SH-SY5Y (cell line): ENCODE measurements at regions not wholly inside any gene's neighbourhood (a gene's known extent, or its start where the extent isn't known, plus 50 kb on each side); places are given as distances from the start of the nearest gene placed in this dataset.

Experiments
- GATA2 ChIP-seq: IDR thresholded peaks from 2 replicates; pipeline ENCODE4 v1.6.1; 2011; ENCODE audit warnings: mild to moderate bottlenecking, low read depth, low read length
- GATA3 ChIP-seq: IDR thresholded peaks from 2 replicates; pipeline ENCODE4 v1.6.1; 2011; ENCODE audit warnings: low read depth, mild to moderate bottlenecking, low read length, moderate library complexity

DNA sequence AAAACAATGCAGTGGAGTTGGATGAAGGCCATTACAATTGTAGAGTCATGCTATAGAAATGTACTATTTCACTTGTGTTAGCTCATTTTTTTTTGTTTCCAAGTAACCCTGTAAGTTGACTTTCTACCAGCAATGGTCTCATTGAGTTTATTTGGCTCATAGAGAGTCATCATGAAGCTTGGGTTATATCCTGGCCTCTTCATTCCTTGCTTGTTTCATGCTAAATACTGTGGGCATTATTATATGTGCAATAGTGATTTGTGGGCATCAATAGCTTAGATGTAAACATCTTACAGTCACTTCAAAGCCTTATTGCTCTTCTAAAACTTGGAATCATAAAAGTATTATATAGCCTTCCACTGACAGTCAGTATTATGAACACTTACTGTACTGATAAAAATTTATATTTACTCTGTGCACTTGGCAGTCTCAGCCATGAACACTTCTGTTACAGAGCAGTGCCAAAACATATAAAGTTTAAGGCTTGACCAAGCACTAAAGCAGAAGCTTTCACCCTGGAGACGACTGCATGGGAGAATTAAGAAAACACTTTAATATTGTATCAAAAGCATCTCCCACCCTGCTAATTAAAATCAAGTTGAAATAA, 751.2 kb downstream of the SATB2 start:
- TF ChIP-seq GATA3 (no peak), GATA2 (no peak)

DNA sequence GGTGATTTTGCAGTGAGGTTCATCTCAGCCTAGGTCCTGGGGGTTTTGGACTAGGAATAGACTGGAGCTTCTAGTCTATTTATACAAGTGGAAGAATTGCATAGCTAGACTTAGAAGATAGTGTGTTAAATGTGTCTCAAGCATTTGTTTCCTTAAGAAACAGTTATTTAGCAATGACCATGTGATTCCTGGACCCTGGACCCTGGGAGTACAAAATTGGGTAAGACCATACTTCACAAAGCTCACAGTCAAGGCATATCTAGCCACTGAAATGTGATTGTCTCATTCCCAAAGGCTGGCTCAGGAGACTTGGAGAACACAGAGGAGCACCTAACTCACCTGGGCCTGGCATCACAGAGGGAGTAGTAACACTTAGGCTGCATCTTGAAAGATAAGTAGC, 754.5 kb downstream of the SATB2 start:
- no peak for TF ChIP-seq GATA3
- no peak for TF ChIP-seq GATA2

DNA sequence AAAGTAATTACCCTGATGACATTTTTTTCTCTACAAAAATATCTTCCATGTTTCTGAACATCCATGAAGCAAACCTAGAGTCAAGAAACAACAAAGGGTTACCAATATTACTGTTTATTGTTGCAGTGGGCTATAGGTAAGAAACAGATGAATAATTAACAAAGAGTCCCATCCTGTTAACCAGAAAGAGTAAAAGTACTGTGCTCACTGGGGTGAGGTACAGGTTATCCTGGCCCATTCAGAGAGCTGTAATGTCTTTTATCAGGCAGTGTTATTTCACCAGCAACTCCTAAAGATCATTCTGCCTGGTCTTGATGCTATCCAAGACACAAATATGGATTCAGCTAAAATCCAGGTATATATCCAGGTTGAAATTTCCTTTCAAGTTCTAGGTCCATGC, 754.9 kb downstream of the SATB2 start:
- TF ChIP-seq GATA3 (no peak), GATA2 (no peak)

DNA sequence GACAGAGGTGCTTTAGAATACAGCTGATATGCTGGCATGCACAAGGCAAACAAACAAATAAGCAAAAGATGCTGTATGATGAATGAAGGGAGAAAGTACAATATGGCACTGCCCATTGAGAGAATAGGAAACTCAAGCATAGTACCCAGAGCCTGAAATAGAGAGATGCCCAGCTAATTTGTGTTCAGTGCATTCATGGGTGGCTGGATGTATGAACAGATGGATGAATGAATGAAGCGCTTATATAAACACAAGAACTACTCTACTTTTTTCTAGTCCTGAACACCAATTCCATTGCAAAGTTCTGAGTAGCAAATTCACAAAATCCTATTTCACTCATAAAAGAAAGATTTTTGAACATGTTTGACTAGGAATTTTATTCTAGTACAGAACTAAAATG, 756.3 kb downstream of the SATB2 start:
- no peak for TF ChIP-seq GATA3
- no peak for TF ChIP-seq GATA2

DNA sequence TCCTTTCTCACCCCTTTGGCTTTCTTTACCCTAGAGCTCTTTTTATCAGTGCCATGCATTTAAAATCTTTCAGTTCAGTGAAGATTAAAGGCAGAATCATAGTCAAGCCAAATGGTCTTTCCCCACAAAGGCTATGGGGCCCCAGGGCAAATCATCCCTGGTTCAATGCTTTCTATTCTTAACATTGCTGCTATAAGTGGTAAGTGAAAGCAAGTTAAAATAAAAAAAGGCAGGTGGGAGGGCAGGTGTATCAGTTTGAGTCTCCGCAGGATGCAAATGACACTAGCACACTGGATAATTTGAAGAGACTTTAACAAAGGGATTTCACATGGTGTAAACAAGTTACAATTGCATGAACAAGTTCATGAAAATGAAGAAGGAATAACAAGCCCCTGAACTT, 757.4 kb downstream of the SATB2 start:
- TF ChIP-seq GATA3 (no peak), GATA2 (no peak)

DNA sequence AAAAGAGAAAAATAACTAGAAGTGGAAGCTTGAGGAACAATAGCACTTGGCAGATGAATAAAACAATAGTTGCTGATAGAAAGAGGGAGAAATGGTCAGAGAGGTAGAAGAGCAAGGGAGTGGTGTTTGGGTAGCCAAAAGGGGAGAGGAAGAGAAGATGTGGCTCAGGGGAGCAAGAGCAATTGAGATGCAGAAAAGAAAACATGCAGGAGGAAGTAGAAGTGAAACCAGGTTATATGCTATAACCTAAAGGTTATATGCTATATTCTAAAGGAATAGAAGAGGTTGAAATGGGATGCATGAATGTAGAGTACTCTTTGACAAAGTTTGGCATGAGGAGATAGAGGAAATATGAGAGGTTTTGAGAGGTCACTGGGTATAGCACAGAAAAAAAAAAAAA, 759.5 kb downstream of the SATB2 start:
- no peak for TF ChIP-seq GATA2
- no peak for TF ChIP-seq GATA3

DNA sequence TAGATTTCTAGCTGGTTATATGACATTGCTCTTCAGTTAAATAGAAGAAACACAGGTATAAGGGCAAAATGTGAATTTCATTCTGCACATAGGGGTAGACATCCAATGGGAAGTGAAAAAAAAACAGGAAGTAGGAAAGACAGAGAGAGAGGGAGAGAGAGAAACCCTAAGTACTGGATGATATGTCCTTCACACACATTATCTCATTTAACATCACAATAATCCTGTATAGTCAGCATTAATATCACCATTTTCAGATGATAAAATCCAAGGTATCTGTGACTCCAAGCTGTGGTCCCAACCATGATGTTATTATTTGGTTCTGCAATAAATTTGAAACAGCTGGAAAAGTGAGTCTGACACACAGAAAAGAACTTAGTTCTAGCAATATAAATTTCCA, 759.9 kb downstream of the SATB2 start:
- TF ChIP-seq GATA2 (no peak), GATA3 (no peak)

DNA sequence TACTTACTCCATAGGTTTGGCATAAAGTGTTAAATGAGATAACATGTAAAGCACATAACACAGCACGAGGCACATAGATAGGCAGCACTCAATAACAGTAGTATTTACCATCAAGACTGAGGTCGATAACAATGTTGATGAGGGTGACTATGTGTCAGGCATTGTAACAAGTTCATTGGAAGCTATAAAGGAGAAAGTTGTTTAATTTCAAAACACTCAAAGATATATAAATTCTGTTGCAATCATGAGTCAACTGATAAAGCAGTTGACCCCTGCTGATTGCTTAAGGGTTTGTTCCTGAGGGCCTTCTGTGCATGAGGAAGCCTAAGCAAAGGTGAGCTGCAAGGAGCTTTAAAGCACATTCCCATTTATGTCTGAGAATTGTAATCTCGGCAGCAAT, 760.5 kb downstream of the SATB2 start:
- TF ChIP-seq GATA3: no peak
- TF ChIP-seq GATA2: no peak

DNA sequence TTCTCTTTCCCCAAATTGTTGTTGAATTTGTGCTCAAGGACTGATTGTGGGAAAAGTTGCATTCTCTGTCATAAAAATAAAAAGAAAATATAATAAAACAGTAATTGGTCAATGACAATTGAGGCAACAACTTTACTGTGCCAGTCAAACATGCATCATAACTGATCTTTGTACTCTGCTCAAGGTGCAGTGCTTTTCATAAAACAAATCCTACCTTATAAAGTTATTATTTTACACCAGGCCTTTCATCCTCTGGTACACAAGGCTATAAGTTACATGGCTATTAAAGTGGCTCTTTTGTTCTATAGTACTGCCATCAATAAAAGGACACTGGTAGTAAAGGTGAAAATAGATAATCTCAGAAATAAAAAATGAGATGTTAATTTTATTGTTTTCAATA, 761.9 kb downstream of the SATB2 start:
- TF ChIP-seq GATA2 (no peak), GATA3 (no peak)

DNA sequence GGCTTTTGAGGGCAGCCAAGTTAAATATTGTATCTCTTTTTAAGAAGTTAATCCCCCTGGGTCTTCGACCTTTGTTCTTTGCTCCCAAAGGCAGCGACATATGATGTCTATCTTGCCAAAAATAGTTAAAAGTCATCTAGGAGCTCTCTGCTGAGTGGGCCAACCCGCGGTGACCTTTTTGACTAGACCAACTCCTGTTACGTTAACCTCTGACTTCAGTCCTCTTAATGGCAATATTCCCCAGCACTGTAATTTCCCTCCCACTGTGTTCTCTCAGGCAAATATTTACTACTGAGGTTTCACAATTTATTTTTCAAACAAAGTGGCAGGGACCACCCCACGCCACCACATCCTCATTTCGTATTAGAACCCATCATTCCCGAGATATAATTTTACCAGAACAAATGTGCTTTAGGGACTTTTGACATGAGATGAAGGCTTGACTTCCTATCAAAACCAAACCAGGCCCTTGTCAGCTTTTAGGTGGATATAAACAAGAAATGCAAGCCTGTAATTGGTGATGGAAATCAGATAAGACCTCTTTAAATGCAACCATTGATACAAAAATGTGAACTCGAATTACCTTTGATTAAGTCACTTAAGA, 764.7 kb downstream of the SATB2 start:
- no peak for TF ChIP-seq GATA2
- no peak for TF ChIP-seq GATA3

DNA sequence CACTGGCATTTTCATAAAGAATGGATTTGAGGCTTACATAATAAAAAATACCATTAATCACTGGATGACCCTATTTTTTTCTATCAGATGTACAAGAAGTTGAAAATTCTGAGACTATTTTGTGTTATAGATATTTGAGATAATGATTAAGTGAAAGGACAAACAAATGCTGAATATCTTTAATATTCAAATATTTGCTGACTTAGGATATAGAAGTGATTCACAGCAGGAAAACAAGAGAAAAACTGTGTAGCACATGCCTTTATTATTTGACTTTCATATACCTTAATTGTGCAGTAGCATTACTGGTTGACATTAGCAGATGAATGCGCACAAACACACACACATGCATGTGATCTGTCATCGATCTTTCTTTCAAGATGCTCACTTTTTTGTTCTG, 766.5 kb downstream of the SATB2 start:
- TF ChIP-seq GATA2: no peak
- no peak for TF ChIP-seq GATA3

DNA sequence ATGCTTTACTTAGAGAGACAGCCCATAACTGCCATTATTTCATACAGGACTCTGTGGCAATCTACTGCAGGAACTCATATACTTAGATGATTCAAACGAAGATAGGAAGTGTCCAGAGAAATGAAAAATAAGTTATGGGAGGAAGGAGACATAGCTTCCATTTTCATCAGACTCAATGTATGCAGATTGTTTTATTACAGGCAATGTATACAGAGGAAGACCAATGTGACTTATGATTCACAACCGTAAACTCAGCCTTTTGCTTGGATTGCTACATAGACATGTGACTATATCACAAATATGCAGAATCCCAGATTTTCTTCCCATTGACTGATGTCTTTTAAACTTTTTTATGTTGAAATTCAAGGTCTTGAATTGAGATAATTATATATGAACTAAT, 793.4 kb downstream of the SATB2 start:
- TF ChIP-seq GATA3: no peak
- no peak for TF ChIP-seq GATA2

DNA sequence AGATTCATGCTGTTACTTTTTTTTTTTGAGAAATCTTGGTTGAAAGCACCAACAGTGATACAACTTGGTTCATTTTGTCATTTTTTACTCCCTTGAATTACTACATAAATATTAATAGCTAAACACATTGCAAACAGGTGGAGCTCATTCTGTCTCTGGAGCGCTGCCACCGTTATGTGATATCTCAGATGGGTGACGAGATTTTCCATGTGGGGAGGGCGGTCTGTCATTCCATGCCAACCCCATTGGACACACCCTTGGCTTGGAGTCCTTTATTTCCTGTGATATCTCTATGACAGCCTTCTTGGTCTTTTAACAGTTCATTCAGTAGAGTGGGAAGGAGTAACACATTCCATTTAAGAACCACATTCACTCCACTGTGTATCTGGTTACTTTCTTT, 794.8 kb downstream of the SATB2 start:
- TF ChIP-seq GATA3 (no peak), GATA2 (no peak)

DNA sequence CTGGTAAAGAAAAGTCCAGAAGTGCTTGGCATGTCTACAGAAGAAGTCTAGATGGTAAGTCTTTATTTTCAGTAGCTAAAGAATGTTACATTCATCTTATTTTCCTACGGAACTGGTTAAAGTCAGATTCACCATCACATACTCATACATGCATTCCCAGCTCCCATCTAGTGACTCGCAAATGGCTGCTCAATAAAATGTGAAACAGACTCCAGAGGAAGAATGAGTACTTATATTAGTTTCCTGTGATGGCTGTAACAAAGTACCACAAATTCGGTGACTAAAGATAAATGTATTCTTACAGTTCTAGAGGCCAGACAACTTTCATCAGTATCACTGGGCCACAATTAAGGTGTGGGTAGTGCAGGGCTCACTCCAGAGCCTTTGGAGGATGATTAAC, 797.2 kb downstream of the SATB2 start:
- no peak for TF ChIP-seq GATA3
- no peak for TF ChIP-seq GATA2

DNA sequence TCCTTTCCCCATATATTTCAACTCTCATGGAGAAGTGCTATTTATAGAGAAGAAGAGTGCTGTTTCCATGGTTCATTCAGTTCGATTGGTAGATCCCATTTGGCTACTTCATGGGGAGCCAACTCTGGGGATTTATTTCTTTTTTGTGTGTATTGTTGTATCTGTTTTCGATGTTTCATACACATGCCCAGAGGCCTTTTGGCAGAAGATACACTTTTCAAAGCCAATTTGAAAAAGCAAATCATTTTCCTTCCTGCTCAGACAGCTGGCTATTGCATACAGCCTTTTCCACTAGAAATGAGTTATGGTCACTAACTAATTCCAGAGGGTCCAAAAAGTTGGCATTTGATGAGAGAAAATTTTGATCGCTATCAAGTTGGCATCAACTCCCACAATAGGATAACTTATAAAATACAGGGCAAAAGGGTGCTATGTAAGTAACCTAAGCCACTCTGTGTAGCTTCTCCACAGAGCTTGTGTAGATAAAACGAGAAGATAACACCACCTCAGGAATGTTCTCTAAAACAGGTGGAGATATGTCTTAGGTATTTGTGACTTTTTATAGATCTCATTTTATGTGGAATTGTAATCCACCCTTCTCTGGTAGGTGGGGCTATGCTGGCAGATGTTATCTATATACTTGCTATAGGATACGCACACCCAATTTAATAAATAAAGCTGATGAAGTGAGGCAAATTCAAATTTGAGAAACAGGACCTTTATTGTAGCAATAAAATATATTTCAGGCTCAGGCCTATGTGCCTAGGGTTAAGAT, 798.5 kb downstream of the SATB2 start:
- peak; percentile 45; the same call in 1 of the 2 replicates for TF ChIP-seq GATA2
- peak; percentile 46; the same call in 1 of the 2 replicates for TF ChIP-seq GATA3

DNA sequence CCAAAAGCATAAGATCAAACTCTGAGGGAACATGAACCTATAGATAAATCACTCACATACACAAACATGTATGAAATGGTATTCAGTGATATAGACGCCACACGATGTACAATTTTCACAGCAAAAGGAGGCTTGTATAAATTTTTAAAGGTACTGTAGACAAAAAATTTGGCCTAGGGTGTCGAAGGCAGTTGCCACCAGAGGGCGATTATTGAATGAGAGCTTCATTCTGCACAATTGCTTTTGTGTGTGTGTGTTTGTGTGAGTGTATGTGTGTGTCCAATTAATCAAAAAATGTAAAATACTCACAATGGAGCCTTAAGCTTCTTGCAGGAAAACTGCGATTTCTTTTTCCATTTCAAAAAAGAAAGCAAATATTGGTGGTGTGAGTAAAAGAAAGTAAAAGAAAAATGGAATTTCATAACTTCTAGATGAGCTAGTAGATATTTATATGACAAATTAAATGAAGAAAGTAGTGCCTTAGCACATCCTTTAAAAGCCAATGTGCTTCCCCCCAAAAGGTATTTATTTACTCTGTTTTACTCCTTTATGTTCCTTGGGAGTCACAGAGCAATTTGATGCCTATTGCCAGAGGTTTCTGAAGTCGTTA, 800.1 kb downstream of the SATB2 start:
- TF ChIP-seq GATA2 (no peak), GATA3 (no peak)
